ENCODE measurements at regions not wholly inside any gene's neighbourhood (a gene's known extent, or its start where the extent isn't known, plus 50 kb on each side); places are given as distances from the start of the nearest gene placed in this dataset.

DNA sequence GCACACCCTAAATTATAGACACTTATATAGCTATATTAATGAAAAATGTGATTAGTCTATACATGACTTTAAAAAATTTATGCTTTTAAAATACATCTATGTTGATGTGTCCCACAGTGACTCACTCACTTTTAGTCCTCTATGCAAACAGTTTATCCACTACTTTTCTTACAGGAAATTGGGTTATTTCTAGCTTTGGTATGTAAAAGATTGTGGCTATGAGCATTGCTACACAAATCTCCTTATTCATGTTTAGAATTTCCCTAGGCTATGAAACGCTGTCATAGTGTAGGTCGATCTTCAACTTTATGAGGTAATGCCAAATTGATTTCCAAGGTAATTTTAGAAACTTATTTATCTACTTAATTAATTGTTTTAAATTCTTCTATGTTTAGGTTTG lies 687.4 kb downstream of the PRR16 start:
- TF ChIP-seq, protein P1, sequence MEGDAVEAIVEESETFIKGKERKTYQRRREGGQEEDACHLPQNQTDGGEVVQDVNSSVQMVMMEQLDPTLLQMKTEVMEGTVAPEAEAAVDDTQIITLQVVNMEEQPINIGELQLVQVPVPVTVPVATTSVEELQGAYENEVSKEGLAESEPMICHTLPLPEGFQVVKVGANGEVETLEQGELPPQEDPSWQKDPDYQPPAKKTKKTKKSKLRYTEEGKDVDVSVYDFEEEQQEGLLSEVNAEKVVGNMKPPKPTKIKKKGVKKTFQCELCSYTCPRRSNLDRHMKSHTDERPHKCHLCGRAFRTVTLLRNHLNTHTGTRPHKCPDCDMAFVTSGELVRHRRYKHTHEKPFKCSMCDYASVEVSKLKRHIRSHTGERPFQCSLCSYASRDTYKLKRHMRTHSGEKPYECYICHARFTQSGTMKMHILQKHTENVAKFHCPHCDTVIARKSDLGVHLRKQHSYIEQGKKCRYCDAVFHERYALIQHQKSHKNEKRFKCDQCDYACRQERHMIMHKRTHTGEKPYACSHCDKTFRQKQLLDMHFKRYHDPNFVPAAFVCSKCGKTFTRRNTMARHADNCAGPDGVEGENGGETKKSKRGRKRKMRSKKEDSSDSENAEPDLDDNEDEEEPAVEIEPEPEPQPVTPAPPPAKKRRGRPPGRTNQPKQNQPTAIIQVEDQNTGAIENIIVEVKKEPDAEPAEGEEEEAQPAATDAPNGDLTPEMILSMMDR (tag by site-specific recombination; IDR thresholded peaks at IDR 0.05): no peak
- no peak for TF ChIP-seq PRDM1 (tag by site-specific recombination; IDR thresholded peaks at IDR 0.05)
- no peak for TF ChIP-seq YY1 (tag by site-specific recombination; IDR thresholded peaks at IDR 0.05)
